Fibroblast of skin of scalp (primary cell): ENCODE measurements at regions not wholly inside any gene's neighbourhood (a gene's known extent, or its start where the extent isn't known, plus 50 kb on each side); places are given as distances from the start of the nearest gene placed in this dataset.

Experiments
- DNase-seq: peaks from one replicate; pipeline ENCODE4 v3.0.0-alpha.2; 2013

DNA sequence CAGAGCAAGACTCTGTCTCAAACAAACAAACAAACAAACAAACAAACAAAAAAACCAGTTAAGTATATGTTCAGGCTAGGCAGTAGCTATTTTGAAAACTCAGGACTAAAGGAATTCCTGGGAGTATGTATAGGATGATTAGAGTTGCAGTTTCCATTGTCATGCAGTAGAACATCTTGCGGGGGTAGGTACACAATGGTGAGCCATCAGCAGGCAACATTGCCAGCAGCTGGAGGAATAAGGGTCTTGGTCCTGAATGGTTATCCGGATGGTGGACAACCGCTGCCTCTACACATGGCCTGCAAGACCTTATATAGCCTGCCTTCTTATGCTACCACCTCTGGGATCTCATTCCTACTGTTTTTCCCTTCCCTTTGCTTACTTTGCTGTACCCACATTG is 297.5 kb downstream of the SOX4 start:
- no peak for DNase-seq

DNA sequence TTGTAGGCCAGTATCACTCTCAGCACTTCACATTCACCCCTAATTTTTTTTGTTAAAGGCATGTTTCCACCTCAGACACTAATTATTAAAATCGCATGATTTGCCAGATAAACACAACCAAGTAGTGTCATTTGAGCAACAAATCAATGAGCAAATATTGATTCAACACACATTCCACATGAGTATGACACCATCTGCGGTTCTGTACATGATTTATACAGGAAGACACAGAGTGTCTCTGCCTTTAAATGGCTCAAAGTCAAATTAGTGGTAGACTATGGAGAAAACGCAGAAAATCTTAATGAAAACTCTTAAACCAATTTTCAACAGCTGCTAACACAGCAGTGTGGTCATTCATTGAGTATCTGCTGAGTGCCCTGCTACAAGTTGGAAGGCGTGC is 300.2 kb downstream of the SOX4 start:
- peak; percentile 13 for DNase-seq

DNA sequence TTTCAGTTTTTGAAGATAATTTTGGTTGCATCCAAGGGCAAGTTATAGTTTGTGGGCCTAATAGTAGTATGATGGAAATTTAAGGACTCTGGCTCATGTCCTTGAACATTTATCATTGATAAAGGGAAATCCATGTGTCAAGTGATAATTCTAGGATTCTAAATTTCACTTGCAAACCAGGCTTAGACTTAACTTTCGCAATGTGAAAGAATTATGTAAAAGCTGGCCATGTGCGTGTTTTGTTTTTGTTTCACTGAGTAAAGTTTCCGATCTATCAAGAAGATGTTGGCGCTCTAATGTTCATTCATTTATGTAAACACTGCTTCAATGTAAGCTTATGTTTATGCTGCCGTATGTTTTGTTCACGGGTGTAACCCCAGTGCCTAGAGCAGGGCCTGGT is 302.0 kb downstream of the SOX4 start:
- DNase-seq: no peak

GRCh38 chr6:21898107-21898796 is 304.7 kb downstream of the SOX4 start:
- DNase-seq: no peak

DNA sequence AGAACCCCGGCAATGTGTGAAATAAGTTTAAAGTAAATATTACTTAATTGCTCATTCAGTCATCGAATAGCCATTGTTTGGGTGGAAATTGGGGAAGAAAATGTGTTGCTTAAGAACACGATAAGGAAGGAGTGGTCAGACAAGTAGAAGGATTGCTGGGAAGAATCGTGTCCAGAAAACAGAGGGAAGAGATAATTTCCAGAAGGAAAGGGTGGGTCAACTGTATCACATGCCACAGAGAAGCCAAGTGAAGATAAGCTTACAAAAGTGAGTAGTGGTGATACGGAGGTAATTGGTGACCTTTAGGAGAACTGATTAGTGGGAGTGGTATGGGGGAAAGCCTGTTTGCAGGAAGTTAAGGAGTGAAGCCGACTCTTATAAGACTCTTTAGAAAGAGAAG is 306.2 kb downstream of the SOX4 start:
- no peak for DNase-seq

GRCh38 chr6:21900730-21901129 is 307.2 kb downstream of the SOX4 start:
- peak; percentile 23 for DNase-seq

DNA sequence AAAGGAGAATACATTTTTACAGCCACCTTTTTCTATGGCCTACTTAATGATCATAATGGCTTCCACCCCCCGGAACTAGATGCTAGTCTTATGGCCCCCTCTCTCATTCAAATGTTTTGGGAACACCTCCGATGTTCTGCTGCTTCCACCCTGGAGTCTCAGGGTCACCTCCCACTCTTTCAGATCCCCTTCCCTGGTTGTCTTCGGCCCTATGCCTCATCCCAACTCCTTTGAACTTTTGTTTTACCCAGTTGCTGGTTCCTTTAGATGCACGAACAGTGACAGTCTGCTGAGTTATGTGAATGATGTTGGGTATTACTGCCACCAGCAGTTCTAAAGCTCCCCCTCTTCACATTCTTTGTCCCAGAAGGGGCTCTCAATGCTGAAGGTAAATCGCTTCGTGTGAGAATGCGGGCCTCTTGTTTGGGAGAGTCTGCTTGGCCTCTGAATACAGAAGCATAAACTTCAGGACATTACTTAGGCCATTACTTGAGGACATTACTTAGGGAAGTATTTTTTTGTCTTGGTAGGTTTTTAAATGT is 309.1 kb downstream of the SOX4 start:
- DNase-seq: no peak

DNA sequence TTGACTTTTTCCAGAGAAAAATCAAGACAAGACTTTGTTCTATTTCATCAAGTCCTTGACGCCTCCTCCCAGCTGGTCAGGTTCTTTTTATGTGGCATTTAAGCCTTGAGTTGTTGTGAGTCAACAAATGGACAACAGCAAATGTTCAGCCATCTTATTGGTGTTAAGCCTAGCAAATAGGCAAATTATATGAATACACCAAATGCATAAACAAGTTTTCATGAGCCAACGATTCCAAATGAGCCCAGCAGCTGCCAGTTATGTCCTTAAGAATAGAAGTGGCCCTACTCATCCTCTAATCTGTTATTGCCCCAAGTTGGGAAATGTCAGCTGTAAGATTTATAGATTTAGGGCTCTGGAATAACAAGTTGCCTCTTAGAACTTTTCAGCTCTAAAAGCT is 312.0 kb downstream of the SOX4 start:
- no peak for DNase-seq

DNA sequence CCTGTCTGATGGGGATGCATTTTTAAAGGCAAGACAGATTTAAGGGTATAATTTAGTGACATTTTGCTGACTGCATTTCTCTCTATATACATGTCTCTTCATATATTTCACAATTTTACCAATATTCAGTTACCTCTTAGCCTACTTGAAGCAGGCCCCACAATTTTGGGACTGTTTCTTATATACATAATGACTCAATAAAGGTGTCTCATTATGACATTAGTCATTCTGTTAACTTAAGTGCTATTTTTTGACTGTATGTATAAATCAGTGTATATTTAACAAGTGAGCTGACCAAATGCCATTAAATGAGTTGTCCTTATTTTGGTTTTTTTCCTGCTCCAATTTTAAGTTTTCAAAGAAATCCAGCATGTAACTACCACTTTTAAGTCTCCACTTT is 313.3 kb downstream of the SOX4 start:
- DNase-seq: no peak

DNA sequence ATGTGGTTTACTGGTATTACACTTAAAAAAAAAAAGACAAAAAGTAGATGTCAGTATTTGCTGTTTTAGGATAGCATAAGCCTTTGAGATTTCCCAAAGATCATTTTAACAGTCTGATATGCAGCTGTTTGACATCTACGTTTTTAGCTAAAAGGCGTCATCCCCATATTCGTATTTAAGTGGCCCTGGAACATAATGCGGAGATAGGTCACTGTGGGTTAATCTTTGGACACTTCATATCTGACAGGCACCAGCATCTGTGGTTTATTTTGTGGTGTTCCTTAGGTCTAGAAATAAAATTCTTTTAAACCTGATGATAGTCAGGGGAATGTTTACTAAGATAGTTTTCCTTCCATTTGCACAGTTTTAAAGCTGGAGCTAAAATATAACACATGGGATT is 313.7 kb downstream of the SOX4 start:
- DNase-seq: no peak

GRCh38 chr6:21908161-21908848 is 314.8 kb downstream of the SOX4 start:
- no peak for DNase-seq

DNA sequence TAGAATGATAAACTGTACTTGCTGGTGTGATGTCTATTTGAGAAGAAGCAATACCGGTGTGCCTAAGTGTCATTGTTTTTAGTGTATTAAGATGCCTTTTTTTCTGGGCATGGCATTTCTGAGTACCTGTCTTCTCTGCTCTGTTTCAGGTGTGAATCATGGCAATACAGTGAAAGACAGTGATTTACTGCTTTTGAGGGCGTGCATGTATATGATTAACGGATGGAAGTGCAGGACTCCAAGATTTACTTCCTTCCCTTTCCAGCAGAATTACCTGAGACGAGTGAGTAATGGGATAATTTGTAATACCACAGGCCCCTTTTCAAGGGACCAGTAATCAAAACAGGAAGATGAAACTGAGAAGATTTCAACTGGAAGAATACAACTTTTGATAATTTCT is 315.8 kb downstream of the SOX4 start:
- DNase-seq: no peak

GRCh38 chr6:21911208-21911607 is 317.7 kb downstream of the SOX4 start:
- DNase-seq: no peak

DNA sequence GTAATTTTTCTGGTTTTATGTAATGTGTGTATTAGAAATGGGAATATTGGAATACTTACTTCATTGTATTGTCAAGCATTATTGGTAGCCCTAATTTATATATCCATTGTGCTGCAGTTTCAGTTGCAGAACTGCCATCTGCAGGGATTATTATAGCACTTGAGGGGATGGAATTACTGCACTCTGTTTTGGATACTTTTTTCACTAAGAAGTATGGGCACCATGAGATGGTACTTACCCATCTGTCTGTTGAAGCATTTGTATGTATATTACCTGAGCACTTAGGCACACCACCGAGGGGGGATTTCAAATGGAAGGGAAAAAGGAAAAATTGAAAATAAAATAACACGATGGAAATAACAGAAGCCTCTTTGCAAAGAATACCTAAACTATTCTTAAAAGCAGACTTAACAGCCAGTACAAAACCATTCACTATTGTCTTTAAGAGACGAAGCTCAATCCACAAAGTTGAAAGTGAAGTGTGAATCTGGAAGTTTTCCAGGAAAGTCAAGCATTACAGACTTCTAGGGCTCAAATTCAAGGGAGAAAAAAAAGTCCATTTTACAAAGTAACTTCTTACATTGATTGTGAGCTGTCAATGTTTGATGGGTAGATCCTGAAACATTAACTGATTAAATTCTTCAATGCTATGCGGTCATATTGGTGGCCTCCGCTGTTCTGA is 318.7 kb downstream of the SOX4 start:
- DNase-seq: no peak

DNA sequence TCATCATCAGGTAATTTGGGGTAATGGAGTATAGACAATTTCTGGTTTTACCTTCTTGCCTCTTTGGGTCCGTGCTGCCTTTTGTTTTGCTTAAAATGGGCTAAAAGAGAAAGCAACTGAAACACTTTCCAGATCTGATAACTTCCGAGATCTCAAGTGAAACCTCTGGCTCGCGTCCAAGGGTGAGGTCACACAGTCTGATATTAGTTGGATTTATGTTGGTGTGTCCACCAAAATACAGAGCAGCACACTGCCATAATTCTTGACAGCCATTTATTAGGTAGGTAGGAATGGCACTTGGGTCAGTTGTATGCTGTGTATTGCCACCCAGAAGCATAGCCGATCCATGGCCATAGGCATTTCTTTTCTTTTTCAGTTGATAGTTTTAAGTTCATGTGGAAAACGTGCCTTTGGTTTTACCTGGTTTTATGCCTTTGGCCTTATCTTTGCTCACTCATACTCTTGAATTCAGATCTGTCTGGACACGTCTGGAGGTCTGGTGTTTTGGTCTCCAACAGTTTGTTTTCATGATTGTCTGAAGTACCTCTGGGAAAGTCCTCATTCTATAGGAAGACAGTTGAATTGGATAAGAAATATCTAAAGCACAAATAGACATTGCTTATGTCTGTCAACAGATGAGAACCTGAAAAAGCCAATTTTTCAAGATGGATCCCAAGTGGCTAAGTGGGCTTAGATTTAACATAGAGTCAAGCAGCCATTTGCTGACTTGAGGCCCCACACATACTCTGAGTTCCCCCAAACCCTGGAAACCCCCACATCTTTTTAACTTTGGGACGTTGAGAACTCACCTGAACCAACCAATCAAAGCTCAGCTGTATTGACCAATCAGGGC is 320.8 kb downstream of the SOX4 start:
- DNase-seq: peak; percentile 26

DNA sequence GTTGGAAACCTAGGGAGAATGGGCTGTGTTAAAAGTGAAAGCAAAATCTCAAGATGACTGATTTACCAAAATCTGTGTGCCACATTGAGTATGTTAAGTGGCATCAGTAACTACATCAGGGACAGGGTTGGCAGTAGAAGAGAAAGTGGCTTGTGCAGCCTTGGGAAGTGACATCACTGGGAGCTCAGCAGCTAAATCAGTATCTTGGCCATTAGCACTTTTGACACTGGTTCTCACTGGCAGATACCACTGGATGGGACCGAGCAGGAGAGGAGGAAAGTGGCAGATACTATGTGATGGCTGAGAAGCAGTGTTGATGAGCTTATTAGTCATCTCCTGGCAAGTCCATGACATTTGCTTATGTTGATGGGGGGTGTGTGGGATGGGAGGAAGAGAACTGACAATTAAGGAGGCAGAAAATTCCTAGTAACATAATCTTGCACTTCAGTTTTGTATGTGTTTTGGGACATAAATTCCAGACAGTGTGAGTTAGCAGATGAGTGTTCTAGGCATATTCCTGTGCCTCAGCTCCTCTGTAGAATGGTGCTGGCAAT is 322.2 kb downstream of the SOX4 start:
- peak; percentile 84 for DNase-seq

DNA sequence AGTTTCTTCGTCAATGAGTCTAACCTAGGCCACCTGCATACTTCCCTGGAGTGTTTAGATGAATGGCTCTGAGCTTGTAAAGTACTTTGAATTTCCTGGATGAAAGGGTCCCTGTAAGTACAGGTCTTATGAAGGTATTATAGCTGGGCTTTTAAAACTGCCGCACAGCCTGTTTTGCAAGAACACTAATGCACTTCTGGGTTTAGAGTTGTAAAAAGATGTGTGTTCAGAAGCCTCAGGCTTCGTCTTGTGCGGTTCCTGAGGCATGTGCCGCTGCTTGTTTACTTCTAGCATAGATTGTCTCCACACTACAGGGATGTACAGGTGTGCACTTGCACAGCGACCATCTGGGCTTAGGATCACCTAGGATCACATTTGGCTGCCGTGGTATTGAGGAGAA is 324.5 kb downstream of the SOX4 start:
- no peak for DNase-seq

DNA sequence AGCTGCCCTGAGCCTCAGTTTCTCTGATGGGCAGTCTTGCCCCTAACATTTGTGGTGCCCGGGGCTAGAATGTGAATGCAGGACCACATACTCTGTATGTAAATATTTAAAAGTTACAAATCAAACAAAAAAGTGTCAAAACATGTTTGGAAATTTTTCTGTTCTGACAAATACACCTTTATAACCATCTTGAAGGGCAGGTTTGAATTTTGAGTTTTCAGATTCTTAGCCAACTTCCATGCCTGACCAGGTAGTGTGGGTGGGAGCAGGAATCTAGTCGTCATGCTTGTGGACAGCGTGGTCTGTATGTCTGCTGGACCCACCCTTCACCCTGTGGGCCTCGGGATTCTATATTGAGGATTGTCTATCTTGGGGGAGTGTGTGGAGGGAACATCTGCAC is 325.1 kb downstream of the SOX4 start:
- DNase-seq: no peak

GRCh38 chr6:21922086-21922485 is 328.5 kb downstream of the SOX4 start:
- DNase-seq: peak; percentile 58

GRCh38 chr6:21924002-21924401 is 330.5 kb downstream of the SOX4 start:
- DNase-seq: no peak

GRCh38 chr6:21928827-21929226 is 335.3 kb downstream of the SOX4 start:
- DNase-seq: no peak

- DNase-seq: peak; percentile 63
These were observed 338.2 kb downstream of the SOX4 start for GRCh38 chr6:21931641-21932335.
